HL-60 (cell line): ENCODE measurements at regions not wholly inside any gene's neighbourhood (a gene's known extent, or its start where the extent isn't known, plus 50 kb on each side); places are given as distances from the start of the nearest gene placed in this dataset.

Experiments used
- DNase-seq, 2 experiments: peaks; one replicate each; pipeline ENCODE4 v3.0.0-alpha.2; 2010 to 2020; ENCODE audit warnings: low read depth in 1 of 2, low spot score in 1 of 2
- H3K27ac ChIP-seq: fragments of 250-450 bp; sonication (Bioruptor Pico); replicated peaks from 2 replicates; pipeline ENCODE4 v1.5.1; 2020; ENCODE audit warnings: mild to moderate bottlenecking, moderate library complexity
- H3K27me3 ChIP-seq: fragments of 250-450 bp; sonication (Bioruptor Pico); 2 replicates; pipeline ENCODE4 v1.5.1; 2021; ENCODE audit warnings: mild to moderate bottlenecking, moderate library complexity; ENCODE audit not compliant: insufficient read depth, poor library complexity, severe bottlenecking
- H3K4me3 ChIP-seq: replicated peaks from 2 replicates; pipeline ENCODE4 v1.5.1; 2011; ENCODE audit warnings: mild to moderate bottlenecking, control low read depth, low read length; ENCODE audit not compliant: insufficient read depth
- GABPA ChIP-seq: IDR thresholded peaks from 2 replicates; pipeline ENCODE4 v1.6.1; 2012; ENCODE audit warnings: low read depth
- POLR2AphosphoS5 ChIP-seq: IDR thresholded peaks from 2 replicates; pipeline ENCODE4 v1.6.1; 2012; ENCODE audit warnings: low read depth
- SPI1 ChIP-seq: IDR thresholded peaks from 2 replicates; pipeline ENCODE4 v1.6.1; 2012; ENCODE audit warnings: low read depth, mild to moderate bottlenecking, borderline replicate concordance
- TF ChIP-seq, protein P1 (sequence below): IDR thresholded peaks from one replicate; pipeline ENCODE4 v1.5.1; 2011; ENCODE audit warnings: low read length, control low read depth, inconsistent platforms; ENCODE audit not compliant: insufficient read depth
- TF ChIP-seq, protein P2 (sequence below): IDR thresholded peaks from 2 replicates; pipeline ENCODE4 v1.6.1; 2012; ENCODE audit warnings: low read depth; ENCODE audit not compliant: insufficient replicate concordance

DNA sequence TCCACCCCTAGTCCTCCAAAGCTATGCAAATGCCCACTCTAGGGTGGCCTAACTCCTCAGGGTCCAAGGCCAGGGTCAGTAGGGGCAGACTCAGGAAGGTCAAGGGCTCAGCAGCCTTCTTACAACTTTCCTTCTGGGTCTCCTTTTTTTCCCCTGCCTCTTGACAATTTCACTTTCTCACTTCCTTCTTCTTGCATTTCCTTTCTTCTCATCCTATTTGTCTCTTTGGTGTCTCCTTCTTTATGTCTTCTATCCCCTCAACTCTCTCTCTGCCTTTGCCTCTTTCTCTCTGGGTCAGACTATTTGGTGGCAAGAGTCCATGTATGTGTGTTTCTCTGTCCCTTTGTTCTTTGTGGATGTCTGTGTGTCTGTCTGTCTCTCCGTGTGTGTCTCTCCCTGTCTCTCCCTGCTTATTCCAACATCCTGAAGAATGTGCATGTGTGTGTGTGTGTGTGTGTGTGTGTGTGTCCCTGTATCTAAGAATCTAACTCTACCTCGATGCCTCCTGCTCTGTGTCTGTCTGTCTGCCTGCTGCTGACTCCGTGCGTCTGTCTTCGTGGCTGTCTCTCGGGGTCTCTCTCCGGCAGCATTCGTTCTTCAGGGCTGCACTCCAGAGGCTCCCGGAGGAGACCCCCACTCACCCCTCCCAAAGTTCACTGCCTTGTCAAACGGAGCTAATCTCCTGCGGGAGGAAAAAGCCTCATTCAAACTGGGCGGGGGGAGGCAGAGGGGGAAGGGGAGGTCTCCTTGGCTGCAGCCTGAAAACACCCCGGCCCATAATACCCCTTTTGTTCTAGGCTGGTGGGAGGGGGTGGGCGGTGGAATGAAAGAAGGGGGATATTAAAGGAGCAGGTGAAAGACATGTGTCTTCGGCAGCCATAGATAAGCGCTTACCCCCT lies 51.7 kb upstream of the FOXP4 start:
- no peak for DNase-seq
- Histone ChIP-seq H3K27ac (no peak overlapping the region), H3K27me3 (peaks cover 9% of the 10 kb centered on the region), H3K4me3 (no peak overlapping the region)
- TF ChIP-seq, protein P1, sequence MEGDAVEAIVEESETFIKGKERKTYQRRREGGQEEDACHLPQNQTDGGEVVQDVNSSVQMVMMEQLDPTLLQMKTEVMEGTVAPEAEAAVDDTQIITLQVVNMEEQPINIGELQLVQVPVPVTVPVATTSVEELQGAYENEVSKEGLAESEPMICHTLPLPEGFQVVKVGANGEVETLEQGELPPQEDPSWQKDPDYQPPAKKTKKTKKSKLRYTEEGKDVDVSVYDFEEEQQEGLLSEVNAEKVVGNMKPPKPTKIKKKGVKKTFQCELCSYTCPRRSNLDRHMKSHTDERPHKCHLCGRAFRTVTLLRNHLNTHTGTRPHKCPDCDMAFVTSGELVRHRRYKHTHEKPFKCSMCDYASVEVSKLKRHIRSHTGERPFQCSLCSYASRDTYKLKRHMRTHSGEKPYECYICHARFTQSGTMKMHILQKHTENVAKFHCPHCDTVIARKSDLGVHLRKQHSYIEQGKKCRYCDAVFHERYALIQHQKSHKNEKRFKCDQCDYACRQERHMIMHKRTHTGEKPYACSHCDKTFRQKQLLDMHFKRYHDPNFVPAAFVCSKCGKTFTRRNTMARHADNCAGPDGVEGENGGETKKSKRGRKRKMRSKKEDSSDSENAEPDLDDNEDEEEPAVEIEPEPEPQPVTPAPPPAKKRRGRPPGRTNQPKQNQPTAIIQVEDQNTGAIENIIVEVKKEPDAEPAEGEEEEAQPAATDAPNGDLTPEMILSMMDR: no peak
- TF ChIP-seq POLR2AphosphoS5 (no peak), SPI1 (no peak), GABPA (no peak)
- TF ChIP-seq, protein P2, sequence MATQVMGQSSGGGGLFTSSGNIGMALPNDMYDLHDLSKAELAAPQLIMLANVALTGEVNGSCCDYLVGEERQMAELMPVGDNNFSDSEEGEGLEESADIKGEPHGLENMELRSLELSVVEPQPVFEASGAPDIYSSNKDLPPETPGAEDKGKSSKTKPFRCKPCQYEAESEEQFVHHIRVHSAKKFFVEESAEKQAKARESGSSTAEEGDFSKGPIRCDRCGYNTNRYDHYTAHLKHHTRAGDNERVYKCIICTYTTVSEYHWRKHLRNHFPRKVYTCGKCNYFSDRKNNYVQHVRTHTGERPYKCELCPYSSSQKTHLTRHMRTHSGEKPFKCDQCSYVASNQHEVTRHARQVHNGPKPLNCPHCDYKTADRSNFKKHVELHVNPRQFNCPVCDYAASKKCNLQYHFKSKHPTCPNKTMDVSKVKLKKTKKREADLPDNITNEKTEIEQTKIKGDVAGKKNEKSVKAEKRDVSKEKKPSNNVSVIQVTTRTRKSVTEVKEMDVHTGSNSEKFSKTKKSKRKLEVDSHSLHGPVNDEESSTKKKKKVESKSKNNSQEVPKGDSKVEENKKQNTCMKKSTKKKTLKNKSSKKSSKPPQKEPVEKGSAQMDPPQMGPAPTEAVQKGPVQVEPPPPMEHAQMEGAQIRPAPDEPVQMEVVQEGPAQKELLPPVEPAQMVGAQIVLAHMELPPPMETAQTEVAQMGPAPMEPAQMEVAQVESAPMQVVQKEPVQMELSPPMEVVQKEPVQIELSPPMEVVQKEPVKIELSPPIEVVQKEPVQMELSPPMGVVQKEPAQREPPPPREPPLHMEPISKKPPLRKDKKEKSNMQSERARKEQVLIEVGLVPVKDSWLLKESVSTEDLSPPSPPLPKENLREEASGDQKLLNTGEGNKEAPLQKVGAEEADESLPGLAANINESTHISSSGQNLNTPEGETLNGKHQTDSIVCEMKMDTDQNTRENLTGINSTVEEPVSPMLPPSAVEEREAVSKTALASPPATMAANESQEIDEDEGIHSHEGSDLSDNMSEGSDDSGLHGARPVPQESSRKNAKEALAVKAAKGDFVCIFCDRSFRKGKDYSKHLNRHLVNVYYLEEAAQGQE: no peak
